ENCODE measurements at regions not wholly inside any gene's neighbourhood (a gene's known extent, or its start where the extent isn't known, plus 50 kb on each side); places are given as distances from the start of the nearest gene placed in this dataset.
"Not testable (repeated sequence)": the region's sequence is repeated elsewhere in the genome, so short reads cannot be mapped to it uniquely, and the experiment has no call there.

DNA sequence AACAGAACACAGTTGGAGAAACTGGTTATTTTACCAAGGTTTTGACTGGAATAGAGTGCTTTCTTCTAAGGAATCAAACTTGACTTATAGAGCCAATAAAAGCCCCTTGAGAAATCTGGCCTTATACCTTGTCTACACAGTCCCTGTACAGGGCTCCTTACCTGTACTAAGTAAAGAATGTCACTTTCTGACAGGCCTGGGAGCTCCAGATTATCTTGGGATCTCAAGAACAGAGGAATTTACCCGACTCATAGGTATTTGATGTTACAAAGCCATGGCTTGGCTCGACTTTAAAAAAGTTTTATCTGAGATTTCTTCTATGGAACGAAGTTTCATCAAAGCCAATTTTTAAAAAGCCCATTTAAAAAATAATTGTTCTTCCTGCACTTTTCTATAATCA is 487.8 kb upstream of the PABPC5 start:
- H3K23ac ChIP-seq (ENCODE audit: insufficient read length); H3K4ac ChIP-seq (replicated peaks; ENCODE audit: insufficient read length, low read depth, low read length); H3K4me3 ChIP-seq (ENCODE audit: extremely low read depth in 1 of 4, insufficient read depth in 2 of 4, low read depth in 3 of 4, low read length in 4 of 4); H3K36me3 ChIP-seq (ENCODE audit: control insufficient read depth in 2 of 4, insufficient read depth in 4 of 4, low read length in 3 of 4); POLR2A ChIA-PET (ENCODE audit: partially characterized antibody); H4K8ac ChIP-seq (ENCODE audit: extremely low read depth, insufficient read depth, low read length); H4K91ac ChIP-seq (replicated peaks; ENCODE audit: insufficient read length, low read length); FAIRE-seq; H3K4me1 ChIP-seq (replicated peaks in 1 of 4; ENCODE audit: control insufficient read depth in 3 of 4, insufficient read depth in 4 of 4, low read length in 3 of 4); H2BK15ac ChIP-seq (ENCODE audit: low read length); H4K5ac ChIP-seq (ENCODE audit: insufficient read length, low read depth, low read length); H3K9me3 ChIP-seq (ENCODE audit: insufficient read depth in 2 of 2, low read depth in 1 of 2, low read length in 1 of 2); H2BK120ac ChIP-seq (replicated peaks; ENCODE audit: low read depth, low read length); H3K27ac ChIP-seq (ENCODE audit: low read depth, low read length); H2AFZ ChIP-seq (ENCODE audit: low read length); H2AK5ac ChIP-seq (ENCODE audit: low read depth, low read length); H3K18ac ChIP-seq (ENCODE audit: extremely low read depth, low read length); H2BK20ac ChIP-seq (ENCODE audit: low read length); H3K56ac ChIP-seq (replicated peaks; ENCODE audit: insufficient read length, low read depth, low read length); H2BK12ac ChIP-seq (ENCODE audit: low read depth, low read length); H3K79me2 ChIP-seq (ENCODE audit: control insufficient read depth in 1 of 2, insufficient read depth in 2 of 2, low read length in 2 of 2); H3K9ac ChIP-seq (replicated peaks in 1 of 4; ENCODE audit: extremely low read depth in 1 of 4, low read depth in 3 of 4, low read length in 3 of 4); CTCF ChIA-PET (ENCODE audit: partially characterized antibody); H3K27me3 ChIP-seq (replicated peaks in 1 of 4; ENCODE audit: control insufficient read depth in 3 of 4, extremely low read depth in 1 of 4, insufficient read depth in 3 of 4, low read length in 3 of 4); H3K4me2 ChIP-seq (ENCODE audit: insufficient read depth in 1 of 2, low read depth in 2 of 2, low read length in 2 of 2); H2BK5ac ChIP-seq (ENCODE audit: low read depth, low read length); H4K20me1 ChIP-seq (replicated peaks in 1 of 2; ENCODE audit: control insufficient read depth in 1 of 2, insufficient read depth in 2 of 2, low read length in 2 of 2); DNase-seq (ENCODE audit: low read depth in 1 of 2, low spot score in 2 of 2); H3K79me1 ChIP-seq (ENCODE audit: low read depth, low read length); H3K14ac ChIP-seq (ENCODE audit: insufficient read length); H3K23me2 ChIP-seq (ENCODE audit: low read depth, low read length): not testable (repeated sequence)
- WGBS, 2 experiments (ENCODE audit: extremely low coverage in 1 of 2, insufficient coverage in 1 of 2, insufficient read length in 1 of 2, insufficient replicate concordance in 2 of 2, low coverage in 1 of 2, low lambda C conversion rate in 2 of 2, missing lambda C conversion rate in 1 of 2) = no CpG with 5 or more reads among the region's 3 CpGs

DNA sequence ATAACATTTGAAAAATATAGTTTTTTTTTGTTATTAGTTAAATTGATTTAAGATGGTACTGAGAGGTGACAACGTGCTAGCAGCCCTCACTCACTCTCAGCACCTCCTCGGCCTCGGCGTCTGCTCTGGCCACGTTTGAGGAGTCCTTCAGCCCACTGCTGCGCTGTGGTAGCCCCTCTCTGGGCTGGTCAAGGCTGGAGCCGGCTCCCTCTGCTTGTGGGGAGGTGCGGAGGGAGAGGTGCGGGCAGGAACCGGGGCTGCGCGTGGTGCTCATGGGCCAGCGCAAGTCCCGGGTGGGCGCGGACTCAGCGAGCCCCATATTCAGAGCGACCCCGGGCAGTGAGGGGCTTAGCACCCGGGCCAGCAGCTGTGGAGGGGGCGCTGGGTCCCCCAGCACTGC is 439.4 kb upstream of the PABPC5 start:
- CTCF ChIA-PET (ENCODE audit: partially characterized antibody); H3K27me3 ChIP-seq (replicated peaks in 1 of 4; ENCODE audit: control insufficient read depth in 3 of 4, extremely low read depth in 1 of 4, insufficient read depth in 3 of 4, low read length in 3 of 4): not testable (repeated sequence)

More for the DNA sequence above, 439.4 kb upstream of the PABPC5 start:
- H3K4me3 ChIP-seq (ENCODE audit: extremely low read depth in 1 of 4, insufficient read depth in 2 of 4, low read depth in 3 of 4, low read length in 4 of 4); H3K18ac ChIP-seq (ENCODE audit: extremely low read depth, low read length); H2BK12ac ChIP-seq (ENCODE audit: low read depth, low read length); H3K79me1 ChIP-seq (ENCODE audit: low read depth, low read length); H4K91ac ChIP-seq (replicated peaks; ENCODE audit: insufficient read length, low read length); H3K14ac ChIP-seq (ENCODE audit: insufficient read length); H2BK20ac ChIP-seq (ENCODE audit: low read length); H2AFZ ChIP-seq (ENCODE audit: low read length); H3K56ac ChIP-seq (replicated peaks; ENCODE audit: insufficient read length, low read depth, low read length); H4K20me1 ChIP-seq (replicated peaks in 1 of 2; ENCODE audit: control insufficient read depth in 1 of 2, insufficient read depth in 2 of 2, low read length in 2 of 2); POLR2A ChIA-PET (ENCODE audit: partially characterized antibody); H2AK5ac ChIP-seq (ENCODE audit: low read depth, low read length); H4K5ac ChIP-seq (ENCODE audit: insufficient read length, low read depth, low read length); H3K23ac ChIP-seq (ENCODE audit: insufficient read length); FAIRE-seq; H3K36me3 ChIP-seq (ENCODE audit: control insufficient read depth in 2 of 4, insufficient read depth in 4 of 4, low read length in 3 of 4); H4K8ac ChIP-seq (ENCODE audit: extremely low read depth, insufficient read depth, low read length); H2BK120ac ChIP-seq (replicated peaks; ENCODE audit: low read depth, low read length); DNase-seq (ENCODE audit: low read depth in 1 of 2, low spot score in 2 of 2); H3K23me2 ChIP-seq (ENCODE audit: low read depth, low read length); H3K4ac ChIP-seq (replicated peaks; ENCODE audit: insufficient read length, low read depth, low read length); H2BK5ac ChIP-seq (ENCODE audit: low read depth, low read length); H2BK15ac ChIP-seq (ENCODE audit: low read length); H3K4me1 ChIP-seq (replicated peaks in 1 of 4; ENCODE audit: control insufficient read depth in 3 of 4, insufficient read depth in 4 of 4, low read length in 3 of 4); H3K4me2 ChIP-seq (ENCODE audit: insufficient read depth in 1 of 2, low read depth in 2 of 2, low read length in 2 of 2); H3K79me2 ChIP-seq (ENCODE audit: control insufficient read depth in 1 of 2, insufficient read depth in 2 of 2, low read length in 2 of 2); H3K9ac ChIP-seq (replicated peaks in 1 of 4; ENCODE audit: extremely low read depth in 1 of 4, low read depth in 3 of 4, low read length in 3 of 4); H3K27ac ChIP-seq (ENCODE audit: low read depth, low read length); H3K9me3 ChIP-seq (ENCODE audit: insufficient read depth in 2 of 2, low read depth in 1 of 2, low read length in 1 of 2): not testable (repeated sequence)
- 91% methylated on average over 6 of the region's 21 CpGs; no CpG with 5 or more reads in 1 of the 2 experiments for WGBS, 2 experiments (ENCODE audit: extremely low coverage in 1 of 2, insufficient coverage in 1 of 2, insufficient read length in 1 of 2, insufficient replicate concordance in 2 of 2, low coverage in 1 of 2, low lambda C conversion rate in 2 of 2, missing lambda C conversion rate in 1 of 2)
